ENCODE measurements at regions not wholly inside any gene's neighbourhood (a gene's known extent, or its start where the extent isn't known, plus 50 kb on each side); places are given as distances from the start of the nearest gene placed in this dataset.

DNA sequence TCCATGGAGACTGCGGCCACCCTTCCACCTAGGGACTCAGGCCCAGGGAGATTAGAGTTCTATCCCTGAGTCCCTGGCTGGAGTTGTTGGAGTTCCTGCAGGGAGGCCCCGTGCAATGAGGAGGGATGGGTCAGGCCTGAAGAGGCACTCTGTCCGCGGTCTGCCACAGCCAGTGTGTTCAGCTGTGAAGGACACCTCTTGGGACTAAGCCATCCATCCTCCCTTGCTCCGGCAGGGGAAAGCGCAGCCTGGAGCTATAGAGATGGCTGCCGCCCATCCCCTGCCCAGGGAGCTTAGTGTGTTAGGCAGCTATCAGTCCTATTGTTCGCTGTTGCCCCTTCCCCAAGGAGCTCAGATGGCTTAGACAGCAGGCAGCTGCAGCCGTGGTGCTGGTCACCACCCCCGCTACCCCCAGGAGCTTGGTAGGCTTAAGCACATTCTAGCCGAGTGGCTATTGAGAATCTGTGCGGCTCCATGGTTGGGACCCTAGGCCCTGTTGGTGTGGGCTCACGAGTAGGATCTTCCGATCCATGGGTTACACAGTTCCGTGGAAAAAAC, 141.3 kb downstream of the CYB561 start:
- CTCF ChIA-PET: no interaction called here
- no peak overlapping the region for H3K27ac ChIP-seq
- DNase-seq (ENCODE audit: low read depth in 1 of 2, low spot score in 1 of 2) (no peak), FAIRE-seq (no peak), ATAC-seq (no peak; a peak in 2 of 6 replicates)
- no peak overlapping the region for H3K4me3 ChIP-seq
- WGBS (ENCODE audit: missing lambda C conversion rate): 95% methylated on average over 15 of the region's 15 CpGs
- POLR2A ChIA-PET: no interaction called here
- H3K4me1 ChIP-seq: peaks cover 8% of the 10 kb centered on the region; the same call in 2 of the 3 replicates
- no peaks in the 10 kb centered on the region for H3K9me3 ChIP-seq
- no peak overlapping the region for H3K4me2 ChIP-seq
- TF ChIP-seq CHD4 (IDR thresholded peaks at IDR 0.05; ENCODE audit: borderline replicate concordance) (no peak), CBX2 (IDR thresholded peaks at IDR 0.05; ENCODE audit: borderline replicate concordance, low read depth) (no peak), SREBF2 (IDR thresholded peaks at IDR 0.05) (no peak), EP300 (IDR thresholded peaks at IDR 0.05) (no peak), REST (IDR thresholded peaks at IDR 0.05) (no peak), JUNB (IDR thresholded peaks at IDR 0.05) (no peak), FOXS1 (CRISPR knock-in tag; IDR thresholded peaks at IDR 0.05) (no peak), JUN (IDR thresholded peaks at IDR 0.05) (no peak), TFCP2L1 (CRISPR knock-in tag; IDR thresholded peaks at IDR 0.05) (no peak), MAFK (IDR thresholded peaks at IDR 0.05; ENCODE audit: partially characterized antibody) (no peak), ELK1 (IDR thresholded peaks at IDR 0.05; ENCODE audit: low read depth, low read length) (no peak), CEBPB (IDR thresholded peaks at IDR 0.05) (no peak)
- TF ChIP-seq, protein P1, sequence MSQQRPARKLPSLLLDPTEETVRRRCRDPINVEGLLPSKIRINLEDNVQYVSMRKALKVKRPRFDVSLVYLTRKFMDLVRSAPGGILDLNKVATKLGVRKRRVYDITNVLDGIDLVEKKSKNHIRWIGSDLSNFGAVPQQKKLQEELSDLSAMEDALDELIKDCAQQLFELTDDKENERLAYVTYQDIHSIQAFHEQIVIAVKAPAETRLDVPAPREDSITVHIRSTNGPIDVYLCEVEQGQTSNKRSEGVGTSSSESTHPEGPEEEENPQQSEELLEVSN (IDR thresholded peaks at IDR 0.05; ENCODE audit: borderline replicate concordance, low read depth): no peak

DNA sequence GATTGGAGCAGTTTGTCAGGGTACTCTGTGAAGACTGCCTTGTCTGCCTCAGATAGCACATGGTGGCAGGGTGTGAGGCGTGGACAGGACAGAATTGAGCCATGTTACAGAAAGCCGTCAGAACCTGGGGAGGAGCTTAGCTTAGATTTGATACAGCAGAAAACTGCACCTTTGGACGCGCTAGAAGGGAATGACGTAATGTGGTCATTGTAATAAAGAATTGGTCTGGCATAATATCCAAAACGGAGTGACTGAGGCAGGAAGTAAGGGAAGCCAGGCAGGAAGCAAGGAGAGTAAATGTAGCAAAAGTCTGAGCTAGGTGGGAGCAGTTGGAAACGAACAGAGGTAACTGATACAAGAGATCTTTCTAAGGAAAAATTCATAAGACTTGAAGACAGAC, 140.2 kb downstream of the CYB561 start:
- TF ChIP-seq POLR2A (IDR thresholded peaks at IDR 0.05; ENCODE audit: low read length): no peak
- POLR2A ChIA-PET: no interaction called here
- no peak for FAIRE-seq
- H3K4me3 ChIP-seq: no peak overlapping the region
- CTCF ChIA-PET: interaction anchor here (0.5 kb wide), 1 partner anchor 662 kb away, joined by 4 read pairs; no protein-coding TSS in a partner anchor
- ATAC-seq: no peak
- no peaks in the 10 kb centered on the region for H3K9me3 ChIP-seq
- no peak for DNase-seq (ENCODE audit: low read depth in 1 of 2, low spot score in 1 of 2)
- peaks cover 8% of the 10 kb centered on the region; the same call in 2 of the 3 replicates for H3K4me1 ChIP-seq
- no peak overlapping the region for H3K27ac ChIP-seq
- H3K4me2 ChIP-seq: no peak overlapping the region
- WGBS (ENCODE audit: missing lambda C conversion rate): 87% methylated on average over 7 of the region's 7 CpGs

DNA sequence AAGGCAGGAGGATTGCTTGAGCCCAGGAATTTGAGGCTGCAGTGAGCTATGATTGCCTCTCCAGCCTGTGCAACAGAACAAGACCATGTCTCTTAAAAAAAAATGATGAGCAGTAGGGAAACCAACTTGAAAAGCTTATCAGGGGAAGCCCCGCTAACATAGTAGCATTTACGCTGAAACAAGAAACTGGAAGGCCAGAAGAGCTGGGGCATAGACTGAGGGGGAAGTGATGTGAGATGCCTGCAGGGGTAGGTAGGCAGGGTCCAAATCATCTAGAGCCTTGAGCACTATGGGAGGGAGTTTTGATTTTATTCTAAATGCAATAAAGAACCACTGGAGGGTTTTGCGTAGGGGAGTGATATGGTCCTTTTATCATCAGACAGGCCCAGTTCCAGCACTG, 139.3 kb downstream of the CYB561 start:
- CTCF ChIA-PET: interaction anchor here (0.7 to 1.2 kb wide), 2 partner anchors 9 to 635 kb away, joined by 3 to 4 read pairs; no protein-coding TSS in a partner anchor
- H3K27ac ChIP-seq: no peak overlapping the region
- H3K4me1 ChIP-seq: peaks cover 8% of the 10 kb centered on the region; the same call in 2 of the 3 replicates
- WGBS (ENCODE audit: missing lambda C conversion rate): 93% methylated on average over 3 of the region's 3 CpGs
- no peak for TF ChIP-seq CBX2 (IDR thresholded peaks at IDR 0.05; ENCODE audit: borderline replicate concordance, low read depth)
- POLR2A ChIA-PET: no interaction called here
- DNase-seq (ENCODE audit: low read depth in 1 of 2, low spot score in 1 of 2) (no peak), ATAC-seq (peak in 1 of 2 experiments; percentile 30; a peak in 1 of 6 replicates), FAIRE-seq (no peak)
- H3K9me3 ChIP-seq: peaks cover 4% of the 10 kb centered on the region; the same call in 1 of the 3 replicates
- no peak overlapping the region for H3K4me3 ChIP-seq
- no peak overlapping the region for H3K4me2 ChIP-seq

DNA sequence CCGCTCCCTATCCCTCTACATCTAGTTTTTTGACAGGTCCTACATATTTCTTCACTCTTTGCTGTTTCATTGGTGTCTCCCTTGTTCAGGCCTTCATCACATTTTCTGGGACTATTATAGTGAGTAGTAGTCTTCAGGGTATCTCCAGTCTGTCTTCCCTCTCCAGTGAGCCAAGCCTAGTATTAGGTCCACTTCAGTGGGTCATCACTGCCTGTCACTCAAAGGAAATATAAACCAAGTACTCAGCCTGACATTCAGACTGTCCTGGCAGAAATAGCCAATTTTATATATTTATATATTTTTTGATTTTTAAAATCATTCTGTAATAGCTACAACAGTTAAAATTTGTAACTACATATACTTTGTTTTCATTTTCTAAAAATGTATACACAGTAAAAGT, 137.8 kb downstream of the CYB561 start:
- CTCF ChIA-PET: no interaction called here
- WGBS (ENCODE audit: missing lambda C conversion rate): 96% methylated on average over 1 of the region's 1 CpG
- TF ChIP-seq HEYL (CRISPR knock-in tag; IDR thresholded peaks at IDR 0.05): no peak
- TF ChIP-seq CBX8 (IDR thresholded peaks at IDR 0.05): no peak
- no peak for TF ChIP-seq EHF (CRISPR knock-in tag; IDR thresholded peaks at IDR 0.05)
- TF ChIP-seq ZC3H11A (IDR thresholded peaks at IDR 0.05): no peak
- no peak for TF ChIP-seq ZSCAN20 (CRISPR knock-in tag; IDR thresholded peaks at IDR 0.05)
- TF ChIP-seq, protein P2, sequence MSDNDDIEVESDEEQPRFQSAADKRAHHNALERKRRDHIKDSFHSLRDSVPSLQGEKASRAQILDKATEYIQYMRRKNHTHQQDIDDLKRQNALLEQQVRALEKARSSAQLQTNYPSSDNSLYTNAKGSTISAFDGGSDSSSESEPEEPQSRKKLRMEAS (IDR thresholded peaks at IDR 0.05): no peak
- TF ChIP-seq MAFK (IDR thresholded peaks at IDR 0.05; ENCODE audit: partially characterized antibody): no peak
- TF ChIP-seq HOXA7 (CRISPR knock-in tag; IDR thresholded peaks at IDR 0.05): no peak
- no peak for TF ChIP-seq REST (IDR thresholded peaks at IDR 0.05)
- TF ChIP-seq JUNB (IDR thresholded peaks at IDR 0.05): no peak
- Histone ChIP-seq H3K4me2 (no peak overlapping the region), H3K4me3 (no peak overlapping the region), H3K27ac (no peak overlapping the region), H3K4me1 (peaks cover 8% of the 10 kb centered on the region; the same call in 2 of the 3 replicates), H3K9me3 (peaks cover 4% of the 10 kb centered on the region; the same call in 1 of the 3 replicates)
- no peak for FAIRE-seq
- no peak for ATAC-seq
- POLR2A ChIA-PET: no interaction called here
- DNase-seq (ENCODE audit: low read depth in 1 of 2, low spot score in 1 of 2): no peak

Data from A549 (cell line).